Cerebellar nuclear complex (tissue), 1 donor: ENCODE measurements at regions not wholly inside any gene's neighbourhood (a gene's known extent, or its start where the extent isn't known, plus 50 kb on each side); places are given as distances from the start of the nearest gene placed in this dataset.
"Not testable (repeated sequence)": the region's sequence is repeated elsewhere in the genome, so short reads cannot be mapped to it uniquely, and the experiment has no call there.

Experiments used
- DNase-seq, 2 experiments: peaks; one replicate each; lab custom pipeline; 2025; lab: John Stamatoyannopoulos, UW

GRCh38 chr7:82624965-82625364 lies 181.4 kb upstream of the CACNA2D1 start:
- DNase-seq: no peak

- no peak for DNase-seq
Observed at GRCh38 chr7:82624337-82624736, 180.8 kb upstream of the CACNA2D1 start.

DNA sequence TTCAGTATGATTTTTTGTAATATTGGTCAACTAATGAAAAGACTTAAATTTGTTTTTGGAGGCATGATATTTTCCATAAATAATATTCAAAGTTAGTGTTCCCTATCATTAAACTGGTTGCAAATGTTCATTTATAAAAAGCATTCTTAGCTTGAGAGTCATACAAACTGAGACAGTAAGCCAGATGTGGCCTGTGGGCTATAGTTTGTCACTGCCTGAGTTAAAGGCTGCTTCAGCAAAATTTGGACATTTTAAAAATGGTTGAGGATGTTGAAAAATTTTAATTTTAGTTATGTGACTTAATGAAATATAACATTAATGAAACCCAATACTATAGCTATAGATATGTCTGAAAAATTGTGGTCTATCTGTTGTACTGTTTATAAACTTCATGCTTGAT lies 180.2 kb upstream of the CACNA2D1 start:
- DNase-seq: no peak

GRCh38 chr7:82617156-82617555 lies 173.6 kb upstream of the CACNA2D1 start:
- no peak for DNase-seq

DNA sequence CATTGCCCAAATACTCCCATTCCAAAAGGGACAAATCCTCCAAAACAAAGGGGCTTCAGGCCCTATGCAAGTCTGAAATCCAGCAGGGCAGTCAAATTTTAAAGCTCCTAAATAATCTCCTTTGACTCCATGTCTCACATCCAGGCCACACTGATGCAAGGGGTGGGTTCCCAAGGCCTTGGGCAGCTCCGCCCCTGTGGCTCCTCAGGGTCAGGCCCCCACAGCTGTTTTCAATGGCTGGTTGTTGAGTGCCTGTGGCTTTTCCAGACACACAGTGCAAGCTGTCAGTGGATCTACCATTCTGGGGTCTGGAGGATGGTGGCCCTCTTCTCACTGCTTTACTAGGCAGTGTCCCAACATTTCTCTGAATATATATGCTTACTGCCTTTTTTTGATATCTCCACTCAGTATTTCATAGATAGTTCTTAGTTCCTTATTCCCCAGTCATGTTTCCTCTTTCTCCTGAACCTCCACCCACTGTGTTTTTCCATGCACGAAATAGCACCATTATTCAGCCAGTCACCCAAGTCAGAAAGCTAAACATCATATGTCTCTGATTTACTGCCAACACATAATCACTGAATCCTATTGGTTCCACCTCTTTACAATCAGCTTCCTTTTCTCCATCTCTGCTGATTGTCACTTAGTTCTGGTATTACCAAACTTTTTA lies 172.6 kb upstream of the CACNA2D1 start:
- DNase-seq: no peak

DNA sequence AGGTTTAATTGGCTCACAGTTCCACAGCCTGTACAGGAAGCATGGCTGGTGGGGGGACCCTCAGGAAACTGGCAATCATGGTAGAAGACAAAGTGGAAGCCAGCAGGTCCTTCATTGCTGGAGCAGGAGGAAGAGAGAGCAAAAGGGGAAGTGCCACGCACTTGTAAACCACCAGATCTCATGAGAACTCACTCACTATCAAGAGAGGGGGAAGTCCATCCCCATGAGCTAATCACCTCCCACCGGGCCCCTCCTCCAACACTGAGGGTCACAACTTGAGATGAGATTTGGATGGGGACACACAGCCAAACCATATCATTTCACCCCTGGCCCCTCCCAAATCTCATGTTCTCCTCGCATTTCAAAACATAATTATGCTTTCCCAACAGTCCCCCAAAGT lies 171.9 kb upstream of the CACNA2D1 start:
- no peak for DNase-seq

GRCh38 chr7:82609746-82610145 lies 166.2 kb upstream of the CACNA2D1 start:
- no peak for DNase-seq

GRCh38 chr7:82605247-82605864 lies 161.8 kb upstream of the CACNA2D1 start:
- DNase-seq: no peak

DNA sequence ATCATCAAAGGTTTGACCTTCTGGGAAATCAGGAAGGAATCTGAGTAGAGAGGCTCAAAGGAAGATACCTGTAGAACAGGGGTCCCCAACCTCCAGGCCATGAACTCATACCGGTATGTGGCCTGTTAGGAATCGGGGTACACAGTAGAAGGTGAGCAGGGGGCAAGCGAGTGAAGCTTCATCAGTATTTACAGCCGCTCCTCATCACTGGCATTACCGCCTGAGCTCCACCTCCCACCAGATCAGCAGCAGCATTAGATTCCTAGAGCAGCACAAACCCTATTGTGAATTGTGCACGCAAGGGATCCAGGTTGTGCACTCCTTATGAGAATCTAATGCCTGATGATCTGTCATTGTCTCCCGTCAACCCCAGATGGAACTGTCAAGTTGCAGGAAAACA lies 158.5 kb upstream of the CACNA2D1 start:
- DNase-seq: no peak

DNA sequence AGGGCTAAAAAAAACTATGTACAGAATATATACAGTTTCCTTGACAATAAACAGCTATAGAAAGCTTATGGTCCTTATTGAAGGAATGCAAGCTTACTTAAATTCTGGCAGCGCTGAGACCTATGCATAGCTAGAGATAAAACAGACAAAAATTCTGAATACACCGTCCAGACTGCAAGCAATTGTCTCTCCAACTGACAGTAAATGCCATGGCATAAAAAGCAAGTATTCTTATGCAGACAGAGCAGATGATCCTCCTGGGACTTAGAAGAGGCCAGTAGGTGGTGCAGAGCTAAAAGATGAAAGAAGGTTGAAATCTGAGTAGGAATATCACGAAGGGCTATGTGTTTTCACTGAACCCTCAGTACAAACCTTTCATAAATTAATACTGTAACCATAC lies 157.0 kb upstream of the CACNA2D1 start:
- DNase-seq: no peak

DNA sequence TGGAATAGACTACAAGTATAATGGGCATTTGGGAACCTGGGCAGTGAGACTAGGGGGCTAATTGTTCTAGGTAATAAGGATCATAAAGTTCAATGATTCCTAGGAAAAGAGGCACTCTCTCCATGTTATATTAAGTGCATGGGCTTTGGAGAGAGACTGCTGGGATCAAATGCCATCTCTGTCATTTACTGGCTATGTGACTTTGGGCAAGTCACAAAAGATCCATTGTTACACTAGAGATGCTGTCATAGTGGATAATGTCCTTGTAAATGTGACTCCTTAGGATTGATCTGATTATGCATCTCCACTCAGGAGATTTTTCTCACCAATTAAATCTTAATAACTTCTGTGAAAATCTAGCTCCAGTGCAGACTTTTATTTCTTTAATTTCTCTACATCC lies 156.3 kb upstream of the CACNA2D1 start:
- DNase-seq: no peak

- no peak for DNase-seq
Observed at GRCh38 chr7:82598958-82599357, 155.4 kb upstream of the CACNA2D1 start.

- not testable (repeated sequence) for DNase-seq
Observed at GRCh38 chr7:82595795-82596194, 152.2 kb upstream of the CACNA2D1 start.

GRCh38 chr7:82595176-82595575 lies 151.6 kb upstream of the CACNA2D1 start:
- no peak for DNase-seq

- no peak for DNase-seq
Observed at GRCh38 chr7:82594665-82595064, 151.1 kb upstream of the CACNA2D1 start.

GRCh38 chr7:82593780-82594179 lies 150.2 kb upstream of the CACNA2D1 start:
- DNase-seq: no peak

DNA sequence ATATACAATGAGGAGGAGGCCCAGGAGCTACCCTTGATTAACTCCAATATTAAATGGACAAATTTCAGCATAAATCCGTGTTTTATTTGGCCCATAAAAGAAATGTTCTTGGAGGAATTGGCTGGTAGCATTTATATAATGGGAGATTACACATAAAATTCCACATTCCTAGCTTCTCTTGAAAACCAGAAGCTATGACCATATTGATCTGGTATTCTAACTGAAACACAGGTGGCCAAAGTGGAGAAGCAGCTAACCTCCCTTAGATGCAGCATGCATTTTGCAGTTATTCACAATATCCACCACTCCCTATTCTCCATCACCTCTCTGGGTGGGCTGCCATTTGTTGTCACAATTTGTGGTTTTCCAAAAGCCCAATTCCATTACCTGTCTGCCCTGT lies 148.8 kb upstream of the CACNA2D1 start:
- DNase-seq: no peak

DNA sequence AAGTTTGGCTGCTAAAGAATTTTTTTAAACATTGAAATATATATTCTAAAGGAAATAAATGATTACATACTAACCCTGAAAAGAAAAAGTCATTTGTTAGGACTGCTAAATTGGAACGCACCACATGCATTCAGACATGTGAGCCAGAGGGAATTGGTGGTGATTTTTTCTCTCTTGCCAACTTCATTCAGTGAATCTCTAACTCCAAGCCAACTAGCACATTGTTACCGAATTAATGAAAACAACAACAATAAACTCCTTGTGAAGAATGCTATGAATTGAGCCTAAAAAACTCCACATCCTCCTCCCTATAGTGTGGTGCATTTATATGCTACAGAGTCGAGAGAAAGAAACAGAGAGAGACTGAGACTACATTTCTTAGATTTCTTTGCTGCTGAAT lies 135.5 kb upstream of the CACNA2D1 start:
- no peak for DNase-seq

GRCh38 chr7:82578430-82578829 lies 134.9 kb upstream of the CACNA2D1 start:
- DNase-seq: no peak

DNA sequence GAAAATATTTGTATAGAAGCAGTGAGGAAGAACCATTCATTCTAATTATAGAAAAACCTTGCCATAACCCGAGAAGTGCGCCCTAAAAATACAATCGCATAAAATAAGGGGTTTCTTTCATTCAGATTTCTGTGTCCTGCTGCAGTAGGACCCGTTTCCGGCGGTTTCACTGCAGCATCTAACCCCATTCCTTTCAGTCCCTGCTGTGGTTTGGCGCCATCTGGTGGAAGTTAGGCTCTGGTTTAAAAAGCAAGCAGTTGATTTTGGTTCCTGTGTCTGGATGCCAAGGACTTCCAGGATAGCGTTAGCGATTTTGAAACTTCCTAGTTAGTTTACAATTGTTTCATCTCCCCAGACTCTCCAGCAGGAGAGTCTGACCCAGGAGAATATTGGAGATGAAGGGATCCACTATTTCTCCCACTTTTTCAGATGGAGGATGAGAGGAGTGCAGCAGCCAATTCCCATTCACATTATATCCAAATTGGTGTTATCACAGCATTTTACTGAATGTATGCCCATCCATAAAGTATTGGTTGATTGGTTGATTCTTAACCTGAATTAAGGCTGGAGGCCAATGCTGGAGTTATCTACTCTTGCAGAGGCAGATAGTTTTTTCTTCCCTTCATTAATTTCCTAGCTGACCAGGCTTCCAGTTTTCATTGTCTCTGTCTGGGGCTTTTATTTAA lies 128.8 kb upstream of the CACNA2D1 start:
- peak; percentile 19 to 41 for DNase-seq

GRCh38 chr7:82571047-82571446 lies 127.5 kb upstream of the CACNA2D1 start:
- DNase-seq: not testable (repeated sequence)

- no peak for DNase-seq
Observed at GRCh38 chr7:82567841-82568240, 124.3 kb upstream of the CACNA2D1 start.

DNA sequence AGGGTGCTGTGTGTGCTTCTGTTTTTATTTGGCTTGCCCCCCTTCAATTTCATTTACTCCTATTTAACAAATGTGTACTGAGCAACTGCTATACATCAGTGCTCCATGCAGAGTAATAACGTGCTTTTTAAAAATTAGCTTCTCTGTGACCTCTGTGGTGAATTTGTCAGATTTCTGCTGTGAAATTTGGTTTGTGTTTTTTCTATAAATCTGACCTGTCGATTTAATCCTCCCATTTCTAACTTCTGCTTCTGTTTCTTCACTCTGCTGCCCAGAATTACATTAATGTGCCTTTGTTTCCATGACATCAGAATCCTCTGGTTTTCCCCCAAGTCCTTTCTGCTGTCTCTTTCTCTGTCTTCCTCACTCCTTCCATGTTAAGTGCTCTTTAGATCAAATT lies 123.8 kb upstream of the CACNA2D1 start:
- DNase-seq: no peak
